PC-9 (cell line): ENCODE measurements at regions not wholly inside any gene's neighbourhood (a gene's known extent, or its start where the extent isn't known, plus 50 kb on each side); places are given as distances from the start of the nearest gene placed in this dataset.

Experiments used
- BruUV-seq: library from RNA; stranded (reverse); fragments of 400-500 nt; replicated peaks from 2 replicates; lab custom pipeline; 2021; lab: Mats Ljungman, UMichigan
- CTCF ChIA-PET: fragments of 300-600 bp; sonication (Branson Sonifier 250); formaldehyde crosslinking; loops from one replicate; lab custom pipeline; 2022; ENCODE audit warnings: antibody characterized with exemption; lab: Charles Lee
- POLR2A ChIA-PET: fragments of 300-600 bp; sonication (Branson Sonifier 250); formaldehyde crosslinking; loops from one replicate; lab custom pipeline; 2022; ENCODE audit warnings: antibody characterized with exemption; ENCODE audit not compliant: unreplicated experiment; lab: Charles Lee
- DNase-seq, 2 experiments: peaks; one replicate each; pipeline versions ENCODE4 v3.0.0 to v3.0.0-alpha.2; 2015 to 2022; ENCODE audit warnings: mixed read lengths in 1 of 2
- H2AFZ ChIP-seq: fragments of 200-600 bp; sonication (generic); 2 replicates; pipeline ENCODE4 v1.8.1; 2017; ENCODE audit warnings: antibody characterized with exemption
- H3F3A ChIP-seq: fragments of 200-600 bp; sonication (generic); 2 replicates; pipeline ENCODE4 v1.8.1; 2017; ENCODE audit warnings: antibody characterized with exemption, mild to moderate bottlenecking, low read depth; ENCODE audit not compliant: insufficient read depth
- H3K27ac ChIP-seq: fragments of 200-600 bp; sonication (generic); 2 replicates; pipeline ENCODE4 v1.6.1; 2016; ENCODE audit warnings: mixed run types
- H3K27me3 ChIP-seq: fragments of 200-600 bp; sonication (generic); 2 replicates; pipeline ENCODE4 v1.6.1; 2016; ENCODE audit warnings: low read depth, mixed run types; ENCODE audit not compliant: insufficient read depth
- H3K36me3 ChIP-seq: fragments of 200-600 bp; sonication (generic); 2 replicates; pipeline ENCODE4 v1.6.1; 2016; ENCODE audit warnings: low read depth, mixed run types
- H3K4me1 ChIP-seq: fragments of 200-600 bp; sonication (generic); replicated peaks from 2 replicates; pipeline ENCODE4 v1.6.1; 2016; ENCODE audit warnings: mixed run types; ENCODE audit not compliant: insufficient read depth
- H3K4me2 ChIP-seq: fragments of 200-600 bp; sonication (generic); 2 replicates; pipeline ENCODE4 v1.6.1; 2017; ENCODE audit warnings: mixed run types
- H3K4me3 ChIP-seq: fragments of 200-600 bp; sonication (generic); 2 replicates; pipeline ENCODE4 v1.6.1; 2016; ENCODE audit warnings: mixed run types
- H3K79me2 ChIP-seq: fragments of 200-600 bp; sonication (generic); 2 replicates; pipeline ENCODE4 v1.6.1; 2017; ENCODE audit warnings: low read depth, mixed run types
- H3K9me2 ChIP-seq: fragments of 200-600 bp; sonication (generic); 2 replicates; pipeline ENCODE4 v1.8.1; 2017; ENCODE audit warnings: mild to moderate bottlenecking; ENCODE audit not compliant: insufficient read depth
- H3K9me3 ChIP-seq: fragments of 200-600 bp; sonication (generic); 2 replicates; pipeline ENCODE4 v1.8.1; 2016; ENCODE audit warnings: low read depth; ENCODE audit not compliant: insufficient read depth
- H4K20me1 ChIP-seq: fragments of 200-600 bp; sonication (generic); 2 replicates; pipeline ENCODE4 v1.8.1; 2017; ENCODE audit not compliant: insufficient read depth
- EZH2 ChIP-seq: fragments of 200-600 bp; sonication (generic); IDR thresholded peaks from 2 replicates; pipeline ENCODE4 v1.8.0; 2017; ENCODE audit warnings: antibody characterized with exemption, low read depth
- intact Hi-C: fragments of 100-400 bp; cut with micrococcal nuclease; formaldehyde crosslinking; loops from one replicate; pipeline ENCODE4 v1.10.0; 2022; ENCODE audit not compliant: unreplicated experiment
- TF ChIP-seq, protein P1 (sequence below): fragments of 200-600 bp; sonication (generic); conservative IDR thresholded peaks from 2 replicates; pipeline ENCODE4 v1.6.1; 2017; ENCODE audit warnings: mixed run types, antibody characterized with exemption, mild to moderate bottlenecking, moderate library complexity

GRCh38 chr18:8520266-8520665 lies 89.0 kb upstream of the RAB12 start:
- Histone ChIP-seq H3K9me3 (no peaks in the 10 kb centered on the region), H3K4me1 (no peaks in the 10 kb centered on the region), H3K4me2 (no peak overlapping the region), H3K4me3 (no peak overlapping the region), H4K20me1 (no peaks in the 10 kb centered on the region), H3K27me3 (peaks cover 46% of the 10 kb centered on the region), H3K79me2 (no peaks in the 10 kb centered on the region), H3K36me3 (no peaks in the 10 kb centered on the region), H3K9me2 (no peaks in the 10 kb centered on the region), H2AFZ (no peak overlapping the region), H3F3A (no peaks in the 10 kb centered on the region), H3K27ac (no peak overlapping the region)
- no peak for DNase-seq
- ChIA-PET POLR2A (no interaction called here), CTCF (no interaction called here)
- intact Hi-C loops: no loop called here
- BruUV-seq: no TSS peak
- TF ChIP-seq EZH2: no peak
- TF ChIP-seq, protein P1, sequence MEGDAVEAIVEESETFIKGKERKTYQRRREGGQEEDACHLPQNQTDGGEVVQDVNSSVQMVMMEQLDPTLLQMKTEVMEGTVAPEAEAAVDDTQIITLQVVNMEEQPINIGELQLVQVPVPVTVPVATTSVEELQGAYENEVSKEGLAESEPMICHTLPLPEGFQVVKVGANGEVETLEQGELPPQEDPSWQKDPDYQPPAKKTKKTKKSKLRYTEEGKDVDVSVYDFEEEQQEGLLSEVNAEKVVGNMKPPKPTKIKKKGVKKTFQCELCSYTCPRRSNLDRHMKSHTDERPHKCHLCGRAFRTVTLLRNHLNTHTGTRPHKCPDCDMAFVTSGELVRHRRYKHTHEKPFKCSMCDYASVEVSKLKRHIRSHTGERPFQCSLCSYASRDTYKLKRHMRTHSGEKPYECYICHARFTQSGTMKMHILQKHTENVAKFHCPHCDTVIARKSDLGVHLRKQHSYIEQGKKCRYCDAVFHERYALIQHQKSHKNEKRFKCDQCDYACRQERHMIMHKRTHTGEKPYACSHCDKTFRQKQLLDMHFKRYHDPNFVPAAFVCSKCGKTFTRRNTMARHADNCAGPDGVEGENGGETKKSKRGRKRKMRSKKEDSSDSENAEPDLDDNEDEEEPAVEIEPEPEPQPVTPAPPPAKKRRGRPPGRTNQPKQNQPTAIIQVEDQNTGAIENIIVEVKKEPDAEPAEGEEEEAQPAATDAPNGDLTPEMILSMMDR: no peak

- POLR2A ChIA-PET: no interaction called here
- Histone ChIP-seq H3K9me3 (no peaks in the 10 kb centered on the region), H3K27me3 (peaks cover 60% of the 10 kb centered on the region), H3K4me2 (no peak overlapping the region), H3F3A (no peaks in the 10 kb centered on the region), H3K79me2 (no peaks in the 10 kb centered on the region), H3K4me3 (no peak overlapping the region), H2AFZ (no peak overlapping the region), H4K20me1 (no peaks in the 10 kb centered on the region), H3K27ac (no peak overlapping the region), H3K9me2 (no peaks in the 10 kb centered on the region), H3K36me3 (no peaks in the 10 kb centered on the region), H3K4me1 (no peaks in the 10 kb centered on the region)
- CTCF ChIA-PET: no interaction called here
- no TSS peak for BruUV-seq
- TF ChIP-seq EZH2: no peak
- TF ChIP-seq, protein P1: no peak
- intact Hi-C loops: no loop called here
- DNase-seq: no peak
Measured at GRCh38 chr18:8522756-8523155, 86.5 kb upstream of the RAB12 start.

DNA sequence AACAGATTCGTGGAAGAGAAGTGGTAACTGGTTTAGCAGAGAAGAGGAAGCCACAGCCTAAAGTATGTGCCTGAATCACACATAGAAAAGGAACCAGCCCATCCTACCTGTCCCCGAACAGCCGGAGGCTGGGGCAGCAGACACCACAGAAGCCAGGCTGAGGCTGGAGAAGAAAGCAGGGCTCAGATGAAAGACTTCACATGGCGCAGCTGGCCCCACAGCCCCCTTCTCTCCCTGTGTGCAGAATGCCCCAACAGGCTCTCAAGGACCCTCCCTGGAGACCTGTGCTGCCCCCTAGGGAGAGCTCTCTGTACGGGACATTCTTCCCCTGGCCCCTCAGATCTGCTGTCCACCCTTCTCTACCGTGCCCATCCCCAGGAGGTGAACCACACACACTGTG lies 83.5 kb upstream of the RAB12 start:
- no peaks in the 10 kb centered on the region for H4K20me1 ChIP-seq
- no peaks in the 10 kb centered on the region for H3K4me1 ChIP-seq
- BruUV-seq: no TSS peak
- no peaks in the 10 kb centered on the region for H3K36me3 ChIP-seq
- no peaks in the 10 kb centered on the region for H3K9me2 ChIP-seq
- no peak for DNase-seq
- H3K9me3 ChIP-seq: no peaks in the 10 kb centered on the region; the same call in 1 of the 2 replicates
- no peaks in the 10 kb centered on the region for H3K79me2 ChIP-seq
- intact Hi-C loops: no loop called here
- no peak overlapping the region for H3K4me3 ChIP-seq
- CTCF ChIA-PET: no interaction called here
- POLR2A ChIA-PET: no interaction called here
- H2AFZ ChIP-seq: no peak overlapping the region
- no peaks in the 10 kb centered on the region for H3F3A ChIP-seq
- no peak overlapping the region for H3K4me2 ChIP-seq
- peaks cover 58% of the 10 kb centered on the region for H3K27me3 ChIP-seq
- no peak for TF ChIP-seq EZH2
- TF ChIP-seq, protein P1: no peak; the same call in 1 of the 2 replicates
- no peak overlapping the region for H3K27ac ChIP-seq
